ENCODE measurements at regions not wholly inside any gene's neighbourhood (a gene's known extent, or its start where the extent isn't known, plus 50 kb on each side); places are given as distances from the start of the nearest gene placed in this dataset.

GRCh38 chr5:27221410-27221809, 183.0 kb upstream of the CDH9 start:
- Mint-ChIP-seq H3K27ac (no peak overlapping the region), H3K36me3 (ENCODE audit: low read depth) (no peaks in the 10 kb centered on the region), H3K9me3 (peaks cover 2% of the 10 kb centered on the region), H3K4me3 (no peak overlapping the region), H3K27me3 (ENCODE audit: low read depth) (no peaks in the 10 kb centered on the region), H3K4me1 (no peaks in the 10 kb centered on the region)
- TF ChIP-seq CTCF (IDR thresholded peaks at IDR 0.05; ENCODE audit: unreplicated experiment in 3 of 3) = no peak

GRCh38 chr5:27220752-27221151, 182.4 kb upstream of the CDH9 start:
- Mint-ChIP-seq H3K4me1 (no peaks in the 10 kb centered on the region), H3K27ac (no peak overlapping the region), H3K27me3 (ENCODE audit: low read depth) (no peaks in the 10 kb centered on the region), H3K36me3 (ENCODE audit: low read depth) (no peaks in the 10 kb centered on the region), H3K9me3 (peaks cover 2% of the 10 kb centered on the region), H3K4me3 (no peak overlapping the region)
- TF ChIP-seq CTCF (IDR thresholded peaks at IDR 0.05; ENCODE audit: unreplicated experiment in 3 of 3) = no peak

- Mint-ChIP-seq H3K27ac (no peak overlapping the region), H3K9me3 (peaks cover 2% of the 10 kb centered on the region), H3K4me1 (no peaks in the 10 kb centered on the region), H3K36me3 (ENCODE audit: low read depth) (no peaks in the 10 kb centered on the region), H3K4me3 (no peak overlapping the region), H3K27me3 (ENCODE audit: low read depth) (no peaks in the 10 kb centered on the region)
- no peak for TF ChIP-seq CTCF (IDR thresholded peaks at IDR 0.05; ENCODE audit: unreplicated experiment in 3 of 3)
These were observed 179.6 kb upstream of the CDH9 start for GRCh38 chr5:27217977-27218376.

GRCh38 chr5:27217155-27217956, 179.0 kb upstream of the CDH9 start:
- peaks cover 2% of the 10 kb centered on the region for H3K9me3 Mint-ChIP-seq
- H3K27me3 Mint-ChIP-seq (ENCODE audit: low read depth) = no peaks in the 10 kb centered on the region
- H3K27ac Mint-ChIP-seq = no peak overlapping the region
- H3K36me3 Mint-ChIP-seq (ENCODE audit: low read depth) = no peaks in the 10 kb centered on the region
- H3K4me1 Mint-ChIP-seq = no peaks in the 10 kb centered on the region
- TF ChIP-seq CTCF (IDR thresholded peaks at IDR 0.05; ENCODE audit: unreplicated experiment in 3 of 3) = no peak
- no peak overlapping the region for H3K4me3 Mint-ChIP-seq

GRCh38 chr5:27216367-27216950, 178.1 kb upstream of the CDH9 start:
- H3K9me3 Mint-ChIP-seq = peaks cover 2% of the 10 kb centered on the region
- H3K4me1 Mint-ChIP-seq = no peaks in the 10 kb centered on the region
- no peak for TF ChIP-seq CTCF (IDR thresholded peaks at IDR 0.05; ENCODE audit: unreplicated experiment in 3 of 3)
- H3K27ac Mint-ChIP-seq = no peak overlapping the region
- no peaks in the 10 kb centered on the region for H3K36me3 Mint-ChIP-seq (ENCODE audit: low read depth)
- no peak overlapping the region for H3K4me3 Mint-ChIP-seq
- H3K27me3 Mint-ChIP-seq (ENCODE audit: low read depth) = no peaks in the 10 kb centered on the region

GRCh38 chr5:27208051-27208450, 169.7 kb upstream of the CDH9 start:
- Mint-ChIP-seq H3K4me1 (no peaks in the 10 kb centered on the region), H3K9me3 (peaks cover 22% of the 10 kb centered on the region), H3K27ac (no peak overlapping the region), H3K36me3 (ENCODE audit: low read depth) (peaks cover 7% of the 10 kb centered on the region), H3K4me3 (no peak overlapping the region), H3K27me3 (ENCODE audit: low read depth) (no peaks in the 10 kb centered on the region)
- TF ChIP-seq CTCF (IDR thresholded peaks at IDR 0.05; ENCODE audit: unreplicated experiment in 3 of 3) = no peak

All from nephron (organoid).